ENCODE measurements at regions not wholly inside any gene's neighbourhood (a gene's known extent, or its start where the extent isn't known, plus 50 kb on each side); places are given as distances from the start of the nearest gene placed in this dataset.

- no peak overlapping the region for H3K4me3 ChIP-seq (replicated peaks; ENCODE audit: low read depth, low read length)
- DNase-seq (ENCODE audit: low read depth) = peak; percentile 72
- TF ChIP-seq, protein P1, sequence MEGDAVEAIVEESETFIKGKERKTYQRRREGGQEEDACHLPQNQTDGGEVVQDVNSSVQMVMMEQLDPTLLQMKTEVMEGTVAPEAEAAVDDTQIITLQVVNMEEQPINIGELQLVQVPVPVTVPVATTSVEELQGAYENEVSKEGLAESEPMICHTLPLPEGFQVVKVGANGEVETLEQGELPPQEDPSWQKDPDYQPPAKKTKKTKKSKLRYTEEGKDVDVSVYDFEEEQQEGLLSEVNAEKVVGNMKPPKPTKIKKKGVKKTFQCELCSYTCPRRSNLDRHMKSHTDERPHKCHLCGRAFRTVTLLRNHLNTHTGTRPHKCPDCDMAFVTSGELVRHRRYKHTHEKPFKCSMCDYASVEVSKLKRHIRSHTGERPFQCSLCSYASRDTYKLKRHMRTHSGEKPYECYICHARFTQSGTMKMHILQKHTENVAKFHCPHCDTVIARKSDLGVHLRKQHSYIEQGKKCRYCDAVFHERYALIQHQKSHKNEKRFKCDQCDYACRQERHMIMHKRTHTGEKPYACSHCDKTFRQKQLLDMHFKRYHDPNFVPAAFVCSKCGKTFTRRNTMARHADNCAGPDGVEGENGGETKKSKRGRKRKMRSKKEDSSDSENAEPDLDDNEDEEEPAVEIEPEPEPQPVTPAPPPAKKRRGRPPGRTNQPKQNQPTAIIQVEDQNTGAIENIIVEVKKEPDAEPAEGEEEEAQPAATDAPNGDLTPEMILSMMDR (IDR thresholded peaks at IDR 0.05; ENCODE audit: low read length, missing control alignments) = no peak
Measured at GRCh38 chr5:144088206-144089064, 82.0 kb downstream of the YIPF5 start.

DNA sequence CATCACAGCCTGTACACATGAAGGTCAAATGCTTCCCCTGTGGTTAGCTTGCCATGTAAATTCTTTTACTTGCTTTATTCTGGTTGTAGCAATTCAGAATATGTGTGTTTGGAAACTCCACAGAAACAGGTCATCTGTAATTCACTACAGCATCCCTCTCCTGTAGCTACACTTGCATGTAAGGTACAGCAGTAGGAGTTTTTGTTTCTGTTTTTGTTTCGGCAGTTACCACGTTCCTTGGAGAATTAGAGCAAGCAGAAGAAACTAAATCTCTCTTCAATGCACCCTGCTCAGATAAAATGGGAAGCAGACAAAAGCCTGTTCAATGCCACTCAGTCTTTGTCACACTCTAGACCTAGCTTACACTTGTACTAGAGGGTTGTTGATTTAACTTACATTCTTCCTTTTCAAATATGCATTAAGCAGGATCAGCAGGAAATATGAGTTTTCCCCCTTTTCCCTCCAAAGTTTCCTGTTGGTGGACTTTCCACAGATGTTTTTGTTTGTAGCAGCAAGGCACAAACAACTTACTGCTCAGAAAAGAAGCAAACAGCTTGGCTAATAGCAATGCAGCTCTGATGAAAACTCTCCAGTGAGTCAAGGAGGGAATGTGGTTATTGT lies 80.9 kb downstream of the YIPF5 start:
- TF ChIP-seq, protein P1 (IDR thresholded peaks at IDR 0.05; ENCODE audit: low read length, missing control alignments) = no peak
- peak; percentile 14 for DNase-seq (ENCODE audit: low read depth)
- H3K4me3 ChIP-seq (replicated peaks; ENCODE audit: low read depth, low read length) = no peak overlapping the region

DNA sequence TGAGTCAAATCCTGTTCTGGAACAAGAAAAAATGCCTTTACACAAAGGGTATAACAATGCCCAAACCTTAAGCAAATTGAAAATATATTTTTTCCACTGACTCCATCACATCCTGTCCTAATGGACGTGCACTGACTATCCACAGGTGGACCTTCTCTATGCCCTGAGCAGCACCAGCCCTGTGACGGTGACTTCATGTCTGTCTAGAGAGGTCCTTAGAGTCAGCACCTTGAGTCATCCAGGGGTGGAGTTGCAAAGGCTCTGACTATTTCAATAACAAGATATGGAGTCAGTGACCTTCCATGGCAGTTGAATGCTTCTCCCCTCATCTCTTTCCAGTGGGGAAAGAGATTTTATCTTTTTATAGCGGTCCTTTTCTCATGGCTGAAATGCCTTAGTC lies 78.0 kb downstream of the YIPF5 start:
- no peak for DNase-seq (ENCODE audit: low read depth)
- H3K4me3 ChIP-seq (replicated peaks; ENCODE audit: low read depth, low read length) = no peak overlapping the region
- TF ChIP-seq, protein P1 (IDR thresholded peaks at IDR 0.05; ENCODE audit: low read length, missing control alignments) = no peak

- H3K4me3 ChIP-seq (replicated peaks; ENCODE audit: low read depth, low read length) = no peak overlapping the region
- TF ChIP-seq, protein P1 (IDR thresholded peaks at IDR 0.05; ENCODE audit: low read length, missing control alignments) = no peak
- DNase-seq (ENCODE audit: low read depth) = no peak
Measured at GRCh38 chr5:144093400-144093799, 77.1 kb downstream of the YIPF5 start.

DNA sequence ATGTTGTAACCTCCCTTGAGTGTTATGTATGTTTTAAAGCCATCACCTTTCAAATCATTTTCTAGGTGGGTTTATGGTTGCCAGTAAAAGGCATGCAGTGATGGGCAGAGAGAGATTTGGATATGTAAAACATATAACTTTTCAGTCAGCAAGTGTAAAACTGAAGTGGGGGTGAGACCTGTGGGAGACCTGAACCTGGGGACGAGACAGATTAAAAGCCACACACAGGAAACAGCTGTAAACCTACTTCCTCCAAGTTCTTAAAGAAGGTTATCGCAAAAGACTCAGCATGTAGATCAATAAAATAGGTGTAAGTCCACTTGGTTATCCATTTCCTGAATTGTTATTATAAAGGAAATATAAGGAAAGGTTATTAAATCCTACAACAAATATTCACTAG lies 76.6 kb downstream of the YIPF5 start:
- TF ChIP-seq, protein P1 (IDR thresholded peaks at IDR 0.05; ENCODE audit: low read length, missing control alignments) = no peak
- no peak for DNase-seq (ENCODE audit: low read depth)
- H3K4me3 ChIP-seq (replicated peaks; ENCODE audit: low read depth, low read length) = no peak overlapping the region

- no peak for DNase-seq (ENCODE audit: low read depth)
- TF ChIP-seq, protein P1 (IDR thresholded peaks at IDR 0.05; ENCODE audit: low read length, missing control alignments) = no peak
- H3K4me3 ChIP-seq (replicated peaks; ENCODE audit: low read depth, low read length) = no peak overlapping the region
Measured at GRCh38 chr5:144100702-144101101, 69.8 kb downstream of the YIPF5 start.

All from fibroblast of pulmonary artery (primary cell).